ENCODE measurements at regions not wholly inside any gene's neighbourhood (a gene's known extent, or its start where the extent isn't known, plus 50 kb on each side); places are given as distances from the start of the nearest gene placed in this dataset.

GRCh38 chr12:107169200-107169599 is 75.9 kb upstream of the CRY1 start:
- Histone ChIP-seq H3K4me3 (no peak overlapping the region), H3K4me1 (peaks cover 21% of the 10 kb centered on the region), H3K27ac (no peak overlapping the region), H3K27me3 (peaks cover 12% of the 10 kb centered on the region), H3K36me3 (no peaks in the 10 kb centered on the region), H3K9me3 (no peaks in the 10 kb centered on the region)
- TF ChIP-seq EP300 (IDR thresholded peaks at IDR 0.05), result no peak
- no peak for TF ChIP-seq POLR2A (IDR thresholded peaks at IDR 0.05)
- no peak for TF ChIP-seq POLR2AphosphoS5 (IDR thresholded peaks at IDR 0.05)
- no peak for TF ChIP-seq CTCF (IDR thresholded peaks at IDR 0.05)
- DNase-seq (ENCODE audit: low spot score in 2 of 2), result no peak
- WGBS, result 63% methylated on average over 2 of the region's 6 CpGs

DNA sequence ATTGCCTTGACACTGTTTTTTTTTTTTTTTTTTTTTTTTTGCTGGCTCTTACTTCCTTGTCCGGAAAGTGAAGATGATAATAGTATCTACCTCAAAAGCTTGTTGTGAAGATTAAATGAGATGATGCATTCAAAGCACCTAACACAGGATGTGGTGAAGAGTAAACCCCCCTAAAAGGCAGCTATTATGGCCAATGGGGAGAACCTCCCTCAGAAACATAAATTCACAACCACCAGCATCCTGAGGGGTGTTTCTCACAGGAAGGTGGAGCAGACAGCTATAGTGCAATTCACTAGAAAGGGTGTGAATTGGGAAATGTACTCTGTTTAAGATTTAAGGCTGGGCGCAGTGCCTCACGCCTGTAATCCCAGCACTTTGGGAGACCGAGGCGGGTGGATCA is 85.4 kb upstream of the CRY1 start:
- H3K27ac ChIP-seq, result no peak overlapping the region
- DNase-seq (ENCODE audit: low spot score in 2 of 2), result no peak
- no peaks in the 10 kb centered on the region for H3K36me3 ChIP-seq
- peaks cover 10% of the 10 kb centered on the region for H3K27me3 ChIP-seq
- TF ChIP-seq CTCF (IDR thresholded peaks at IDR 0.05) (no peak), POLR2AphosphoS5 (IDR thresholded peaks at IDR 0.05) (no peak), EP300 (IDR thresholded peaks at IDR 0.05) (no peak), POLR2A (IDR thresholded peaks at IDR 0.05) (no peak)
- H3K4me3 ChIP-seq, result no peak overlapping the region
- no peaks in the 10 kb centered on the region for H3K4me1 ChIP-seq
- WGBS, result 89% methylated on average over 5 of the region's 5 CpGs
- H3K9me3 ChIP-seq, result no peaks in the 10 kb centered on the region

DNA sequence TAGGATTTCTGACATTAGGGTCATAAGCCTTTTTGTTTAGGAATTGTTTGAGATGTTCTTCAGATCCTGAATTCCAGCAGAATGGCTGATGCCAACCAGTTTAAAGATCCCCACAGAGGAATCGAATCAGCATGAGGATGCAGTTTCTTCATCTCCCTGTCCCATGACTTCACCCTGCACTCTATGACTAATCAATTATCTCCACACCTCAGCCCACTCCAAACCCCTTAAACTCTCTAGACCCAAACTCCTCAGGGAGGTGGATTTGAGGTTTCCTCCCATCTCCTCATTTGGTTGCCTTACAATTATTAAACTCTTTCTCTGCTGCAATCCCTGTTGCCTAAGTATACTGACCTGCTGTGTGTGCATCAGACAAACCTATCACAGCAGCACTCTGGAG is 86.5 kb upstream of the CRY1 start:
- no peak for DNase-seq (ENCODE audit: low spot score in 2 of 2)
- H3K27me3 ChIP-seq, result peaks cover 10% of the 10 kb centered on the region
- H3K9me3 ChIP-seq, result no peaks in the 10 kb centered on the region
- no peaks in the 10 kb centered on the region for H3K36me3 ChIP-seq
- no peak for TF ChIP-seq EP300 (IDR thresholded peaks at IDR 0.05)
- no peak for TF ChIP-seq POLR2AphosphoS5 (IDR thresholded peaks at IDR 0.05)
- no peak for TF ChIP-seq POLR2A (IDR thresholded peaks at IDR 0.05)
- no peak for TF ChIP-seq CTCF (IDR thresholded peaks at IDR 0.05)
- H3K27ac ChIP-seq, result no peak overlapping the region
- H3K4me1 ChIP-seq, result no peaks in the 10 kb centered on the region
- no peak overlapping the region for H3K4me3 ChIP-seq
- WGBS, result 62% methylated on average over 1 of the region's 1 CpG

DNA sequence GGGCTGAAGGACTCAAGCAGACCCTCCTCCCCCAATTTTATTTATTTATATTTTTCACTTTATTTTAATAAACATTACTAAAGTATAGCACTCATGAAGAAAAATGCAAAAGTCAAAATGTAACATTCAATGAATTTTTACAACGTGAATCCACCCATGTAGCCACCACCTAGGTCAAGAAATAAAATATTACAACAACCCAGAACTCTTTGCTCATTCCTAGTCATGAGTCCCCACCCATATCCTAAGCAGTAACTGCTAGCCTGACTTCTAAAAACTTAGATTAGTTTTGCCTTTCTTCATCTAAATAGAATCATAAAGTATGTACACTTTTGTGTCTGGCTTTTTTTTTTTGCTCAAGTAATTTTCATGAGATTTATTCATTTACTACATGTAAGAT is 86.9 kb upstream of the CRY1 start:
- Histone ChIP-seq H3K4me3 (no peak overlapping the region), H3K4me1 (no peaks in the 10 kb centered on the region), H3K27me3 (peaks cover 10% of the 10 kb centered on the region), H3K9me3 (no peaks in the 10 kb centered on the region), H3K36me3 (no peaks in the 10 kb centered on the region), H3K27ac (no peak overlapping the region)
- TF ChIP-seq EP300 (IDR thresholded peaks at IDR 0.05), result no peak
- TF ChIP-seq POLR2A (IDR thresholded peaks at IDR 0.05), result no peak
- no peak for TF ChIP-seq CTCF (IDR thresholded peaks at IDR 0.05)
- no peak for TF ChIP-seq POLR2AphosphoS5 (IDR thresholded peaks at IDR 0.05)
- DNase-seq (ENCODE audit: low spot score in 2 of 2), result no peak
- 55% methylated on average over 1 of the region's 1 CpG for WGBS

GRCh38 chr12:107184359-107184930 is 91.1 kb upstream of the CRY1 start:
- 60% methylated on average over 5 of the region's 5 CpGs for WGBS
- no peak for TF ChIP-seq EP300 (IDR thresholded peaks at IDR 0.05)
- TF ChIP-seq POLR2AphosphoS5 (IDR thresholded peaks at IDR 0.05), result no peak
- TF ChIP-seq POLR2A (IDR thresholded peaks at IDR 0.05), result no peak
- TF ChIP-seq CTCF (IDR thresholded peaks at IDR 0.05), result no peak
- no peaks in the 10 kb centered on the region for H3K36me3 ChIP-seq
- H3K9me3 ChIP-seq, result no peaks in the 10 kb centered on the region
- no peak for DNase-seq (ENCODE audit: low spot score in 2 of 2)
- no peak overlapping the region for H3K27ac ChIP-seq
- H3K4me3 ChIP-seq, result no peak overlapping the region
- peaks cover 7% of the 10 kb centered on the region for H3K27me3 ChIP-seq
- no peaks in the 10 kb centered on the region for H3K4me1 ChIP-seq
